CD14-positive monocyte (primary cell): ENCODE measurements at regions not wholly inside any gene's neighbourhood (a gene's known extent, or its start where the extent isn't known, plus 50 kb on each side); places are given as distances from the start of the nearest gene placed in this dataset.
"Not testable (repeated sequence)": the region's sequence is repeated elsewhere in the genome, so short reads cannot be mapped to it uniquely, and the experiment has no call there.

Source experiments
- DNase-seq, 3 donors: peaks; one replicate each; pipeline ENCODE4 v3.0.0-alpha.2; 2011 to 2022
- H2AFZ ChIP-seq: 2 replicates; pipeline ENCODE4 v1.6.0; 2012; ENCODE audit warnings: mild to moderate bottlenecking, low read depth, low read length, inconsistent platforms; ENCODE audit not compliant: insufficient read depth, poor library complexity, severe bottlenecking
- H3K27ac ChIP-seq, 2 donors: 1 replicate in 1 of 2; 2 replicates in 1 of 2; pipeline ENCODE4 v1.5.1; 2012 to 2013; ENCODE audit warnings: low read length in 2 of 2, control low read depth in 1 of 2, inconsistent platforms in 1 of 2, low read depth in 1 of 2, mild to moderate bottlenecking in 1 of 2
- H3K27me3 ChIP-seq, 2 donors: one replicate each; pipeline versions ENCODE4 v1.6.0 to v1.6.1; 2011 to 2013; ENCODE audit warnings: low read length in 2 of 2; ENCODE audit not compliant: control insufficient read depth in 2 of 2, insufficient read depth in 2 of 2
- H3K36me3 ChIP-seq, 2 donors: replicated peaks in 1 of 2; 1 replicate in 1 of 2; 2 replicates in 1 of 2; pipeline versions ENCODE4 v1.5.1 to v1.6.1; 2012 to 2013; ENCODE audit warnings: low read length in 2 of 2, control low read depth in 1 of 2, inconsistent platforms in 1 of 2, mild to moderate bottlenecking in 1 of 2; ENCODE audit not compliant: insufficient read depth in 2 of 2, control insufficient read depth in 1 of 2
- H3K4me1 ChIP-seq, 2 donors: 1 replicate in 1 of 2; 2 replicates in 1 of 2; pipeline versions ENCODE4 v1.5.1 to v1.6.1; 2012 to 2013; ENCODE audit warnings: low read length in 2 of 2, control low read depth in 1 of 2, inconsistent platforms in 1 of 2, mild to moderate bottlenecking in 1 of 2, moderate library complexity in 1 of 2; ENCODE audit not compliant: insufficient read depth in 2 of 2, control insufficient read depth in 1 of 2
- H3K4me2 ChIP-seq: replicated peaks from 2 replicates; pipeline ENCODE3; 2012; ENCODE audit warnings: low read length, moderate library complexity, mild to moderate bottlenecking; ENCODE audit not compliant: poor library complexity, severe bottlenecking; ENCODE audit errors: extremely low read depth
- H3K4me3 ChIP-seq, 3 experiments: fragments of 200-600 bp in 1 of 3; sonication (generic) in 1 of 3; replicated peaks in 1 of 3; 1 replicate in 2 of 3; 2 replicates in 1 of 3; pipeline ENCODE4 v1.5.1; 2011 to 2013; ENCODE audit warnings: low read length in 3 of 3, mild to moderate bottlenecking in 3 of 3, control low read depth in 2 of 3, low read depth in 2 of 3, inconsistent platforms in 1 of 3, moderate library complexity in 1 of 3
- H3K79me2 ChIP-seq: 2 replicates; pipeline ENCODE4 v1.6.0; 2012; ENCODE audit warnings: mild to moderate bottlenecking, control low read depth, inconsistent platforms, low read length, moderate library complexity; ENCODE audit not compliant: insufficient read depth
- H3K9ac ChIP-seq: 2 replicates; pipeline ENCODE4 v1.6.0; 2017; ENCODE audit warnings: low read length, mild to moderate bottlenecking; ENCODE audit not compliant: insufficient read depth, poor library complexity, severe bottlenecking
- H3K9me3 ChIP-seq, 2 donors: replicated peaks in 1 of 2; 1 replicate in 1 of 2; 2 replicates in 1 of 2; pipeline versions ENCODE4 v1.5.1 to v1.6.1; 2012 to 2013; ENCODE audit warnings: low read length in 2 of 2, control low read depth in 1 of 2; ENCODE audit not compliant: control insufficient read depth in 1 of 2, insufficient read depth in 1 of 2
- H4K20me1 ChIP-seq: 2 replicates; pipeline ENCODE4 v1.6.0; 2012; ENCODE audit warnings: mild to moderate bottlenecking, low read length, control low read depth, moderate library complexity; ENCODE audit not compliant: insufficient read depth
- H3K27ac Mint-ChIP-seq, 7 donors: one replicate each; pipeline ENCODE4 v1.8.0; 2020; ENCODE audit warnings: mild to moderate bottlenecking in 7 of 7, mixed read lengths in 7 of 7, moderate library complexity in 6 of 7, inconsistent platforms in 2 of 7
- H3K27me3 Mint-ChIP-seq, 3 donors: one replicate each; pipeline ENCODE4 v1.8.0; 2021 to 2022; ENCODE audit warnings: low read depth in 3 of 3, mild to moderate bottlenecking in 3 of 3, mixed read lengths in 3 of 3, moderate library complexity in 3 of 3, inconsistent platforms in 1 of 3
- H3K36me3 Mint-ChIP-seq, 2 donors: one replicate each; pipeline ENCODE4 v1.8.0; 2020; ENCODE audit warnings: mixed read lengths in 2 of 2, inconsistent platforms in 1 of 2, mild to moderate bottlenecking in 1 of 2
- H3K4me1 Mint-ChIP-seq: one replicate; pipeline ENCODE4 v1.8.0; 2020; ENCODE audit warnings: mild to moderate bottlenecking, mixed read lengths
- H3K4me3 Mint-ChIP-seq, 2 donors: one replicate each; pipeline ENCODE4 v1.8.0; 2020; ENCODE audit warnings: mild to moderate bottlenecking in 2 of 2, mixed read lengths in 2 of 2, moderate library complexity in 1 of 2
- H3K9me3 Mint-ChIP-seq, 7 donors: one replicate each; pipeline ENCODE4 v1.8.0; 2020 to 2022; ENCODE audit warnings: mixed read lengths in 7 of 7, mild to moderate bottlenecking in 6 of 7, moderate library complexity in 6 of 7, inconsistent platforms in 2 of 7
- WGBS: methylation state at CpG from one replicate; pipeline ENCODE4 v1.1.5; 2013; ENCODE audit warnings: missing lambda C conversion rate; ENCODE audit not compliant: insufficient coverage; 5-methylcytosine and 5-hydroxymethylcytosine counted together
- intact Hi-C, 2 donors: fragments of 100-400 bp; cut with micrococcal nuclease; formaldehyde crosslinking; loops; one replicate each; pipeline versions ENCODE4 v1.15.0 to v1.15.1; 2023
- TF ChIP-seq, protein P1 (sequence below): fragments of 200-600 bp; IDR thresholded peaks from one replicate; pipeline ENCODE4 v1.8.0; 2022; ENCODE audit warnings: antibody characterized with exemption, mild to moderate bottlenecking

DNA sequence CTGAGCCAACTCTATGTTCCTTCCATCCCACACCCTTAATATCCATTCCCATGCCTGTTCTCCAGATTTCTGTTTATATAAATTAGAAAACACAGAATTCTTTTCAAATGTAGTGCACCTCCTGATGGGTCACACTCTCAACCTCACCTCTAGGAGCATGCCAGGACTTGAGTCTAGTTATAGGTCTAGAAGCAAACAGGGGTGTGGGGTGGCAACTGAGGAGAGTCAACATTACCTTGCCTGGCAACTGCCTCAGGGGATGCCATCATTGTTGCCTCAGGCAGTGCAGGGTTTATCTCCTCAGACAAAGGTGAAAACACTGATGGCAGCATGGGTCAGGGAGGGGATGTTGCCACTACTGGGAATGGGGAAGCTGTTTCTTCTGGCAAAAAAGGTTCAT lies 181.0 kb upstream of the IPO5 start:
- H3K9ac ChIP-seq, H3K27ac ChIP-seq, H3K4me1 ChIP-seq, H3K27me3 ChIP-seq, H3K4me1 Mint-ChIP-seq, intact Hi-C loops, H3K4me3 Mint-ChIP-seq, H2AFZ ChIP-seq, H3K27ac Mint-ChIP-seq, H3K79me2 ChIP-seq, H4K20me1 ChIP-seq, H3K4me3 ChIP-seq, DNase-seq, H3K36me3 ChIP-seq, H3K36me3 Mint-ChIP-seq, H3K27me3 Mint-ChIP-seq, H3K4me2 ChIP-seq: not testable (repeated sequence)
- peaks cover 0 to 13% of the 10 kb centered on the region in 2 donors for H3K9me3 ChIP-seq
- peaks cover 8 to 20% (median 12%) of the 10 kb centered on the region in 7 donors for H3K9me3 Mint-ChIP-seq

DNA sequence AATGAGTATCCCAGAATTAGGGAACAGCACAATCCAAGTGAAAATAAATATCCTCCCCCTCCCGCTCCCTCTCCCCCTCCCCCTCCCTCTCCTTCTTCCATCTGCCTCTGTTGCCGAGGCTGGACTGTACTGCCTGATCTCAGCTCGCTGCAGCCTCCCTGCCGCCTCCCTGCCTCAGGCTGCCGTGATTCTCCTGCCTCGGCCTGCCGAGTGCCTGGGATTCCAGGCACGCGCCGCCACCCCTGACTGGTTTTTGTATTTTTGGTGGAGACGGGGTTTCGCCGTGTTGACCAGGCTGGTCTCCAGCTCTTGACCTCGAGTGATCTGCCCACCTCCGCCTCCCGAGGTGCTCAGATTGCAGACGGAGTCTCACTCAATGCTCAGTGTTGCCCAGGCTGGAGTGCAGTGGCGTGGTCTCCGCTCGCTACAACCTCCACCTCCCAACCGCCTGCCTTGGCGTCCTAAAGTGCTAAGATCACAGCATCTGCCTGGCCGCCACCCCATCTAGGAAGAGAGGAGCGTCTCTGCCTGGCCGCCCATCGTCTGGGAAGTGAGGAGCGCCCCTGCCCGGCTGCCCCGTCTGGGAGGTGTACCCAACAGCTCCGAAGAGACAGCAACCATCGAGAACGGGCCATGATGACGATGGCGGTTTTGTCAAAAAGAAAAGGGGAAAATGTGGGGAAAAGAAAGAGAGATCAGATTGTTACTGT lies 178.9 kb upstream of the IPO5 start:
- H3K79me2 ChIP-seq, H3K27ac Mint-ChIP-seq, H3K4me2 ChIP-seq, H3K36me3 ChIP-seq, H3K27ac ChIP-seq, H2AFZ ChIP-seq, DNase-seq, H3K36me3 Mint-ChIP-seq, H3K4me1 Mint-ChIP-seq, H3K27me3 Mint-ChIP-seq, H3K9me3 ChIP-seq, intact Hi-C loops, H3K27me3 ChIP-seq, H3K4me3 Mint-ChIP-seq, H3K4me3 ChIP-seq, H3K9ac ChIP-seq, H3K4me1 ChIP-seq, H4K20me1 ChIP-seq: not testable (repeated sequence)
- H3K9me3 Mint-ChIP-seq: peaks cover 7 to 12% (median 11%) of the 10 kb centered on the region in 7 donors
- 79% methylated on average over 15 of the region's 34 CpGs for WGBS

DNA sequence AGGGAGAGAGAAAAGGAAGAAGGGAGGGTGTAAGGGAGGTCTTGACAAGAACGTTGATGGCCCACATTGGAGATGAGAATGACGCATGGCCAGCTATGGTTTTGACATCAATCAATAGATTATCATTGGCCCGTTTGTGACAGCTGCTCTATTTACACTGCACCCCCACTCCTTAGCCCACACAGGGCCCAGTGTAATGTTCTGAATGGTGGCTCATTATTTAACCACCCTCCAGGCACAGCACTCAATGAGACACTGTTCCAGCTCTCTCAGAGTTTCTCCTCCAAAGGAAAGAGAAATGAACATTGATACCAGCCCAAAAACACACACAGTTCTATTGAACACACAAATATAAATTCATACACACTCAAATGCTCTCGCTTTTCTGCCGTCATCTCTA lies 173.0 kb upstream of the IPO5 start:
- TF ChIP-seq, protein P1, sequence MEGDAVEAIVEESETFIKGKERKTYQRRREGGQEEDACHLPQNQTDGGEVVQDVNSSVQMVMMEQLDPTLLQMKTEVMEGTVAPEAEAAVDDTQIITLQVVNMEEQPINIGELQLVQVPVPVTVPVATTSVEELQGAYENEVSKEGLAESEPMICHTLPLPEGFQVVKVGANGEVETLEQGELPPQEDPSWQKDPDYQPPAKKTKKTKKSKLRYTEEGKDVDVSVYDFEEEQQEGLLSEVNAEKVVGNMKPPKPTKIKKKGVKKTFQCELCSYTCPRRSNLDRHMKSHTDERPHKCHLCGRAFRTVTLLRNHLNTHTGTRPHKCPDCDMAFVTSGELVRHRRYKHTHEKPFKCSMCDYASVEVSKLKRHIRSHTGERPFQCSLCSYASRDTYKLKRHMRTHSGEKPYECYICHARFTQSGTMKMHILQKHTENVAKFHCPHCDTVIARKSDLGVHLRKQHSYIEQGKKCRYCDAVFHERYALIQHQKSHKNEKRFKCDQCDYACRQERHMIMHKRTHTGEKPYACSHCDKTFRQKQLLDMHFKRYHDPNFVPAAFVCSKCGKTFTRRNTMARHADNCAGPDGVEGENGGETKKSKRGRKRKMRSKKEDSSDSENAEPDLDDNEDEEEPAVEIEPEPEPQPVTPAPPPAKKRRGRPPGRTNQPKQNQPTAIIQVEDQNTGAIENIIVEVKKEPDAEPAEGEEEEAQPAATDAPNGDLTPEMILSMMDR: no peak
- H3K9me3 Mint-ChIP-seq: peaks cover 2 to 20% (median 8%) of the 10 kb centered on the region in 7 donors
- Histone ChIP-seq H3K27me3 (no peaks in the 10 kb centered on the region), H3K4me3 (no peak overlapping the region), H3K9ac (no peak overlapping the region), H3K79me2 (no peaks in the 10 kb centered on the region), H3K4me2 (no peak overlapping the region), H3K27ac (no peak overlapping the region), H2AFZ (no peak overlapping the region), H3K36me3 (no peaks in the 10 kb centered on the region), H3K9me3 (peaks cover 0 to 14% of the 10 kb centered on the region in 2 donors), H4K20me1 (no peaks in the 10 kb centered on the region), H3K4me1 (no peaks in the 10 kb centered on the region)
- H3K27ac Mint-ChIP-seq: peak overlapping the region in 1 of 7 donors; percentile 46
- peaks cover 0 to 4% (median 2%) of the 10 kb centered on the region in 3 donors for H3K27me3 Mint-ChIP-seq
- no peaks in the 10 kb centered on the region for H3K4me1 Mint-ChIP-seq
- H3K4me3 Mint-ChIP-seq: no peak overlapping the region
- intact Hi-C loops: no loop called here
- H3K36me3 Mint-ChIP-seq: no peaks in the 10 kb centered on the region
- 67% methylated on average over 1 of the region's 5 CpGs for WGBS
- no peak for DNase-seq
